ENCODE measurements at regions not wholly inside any gene's neighbourhood (a gene's known extent, or its start where the extent isn't known, plus 50 kb on each side); places are given as distances from the start of the nearest gene placed in this dataset.

- WGBS, 2 experiments (ENCODE audit: extremely low coverage in 2 of 2, insufficient read length in 1 of 2), result no CpG with 5 or more reads among the region's 1 CpG
- Histone ChIP-seq H3K9me3 (ENCODE audit: control insufficient read depth, insufficient read depth, low read length) (no peaks in the 10 kb centered on the region; the same call in 1 of the 2 replicates), H3K56ac (ENCODE audit: extremely low read depth, insufficient read depth, low read length) (no peak overlapping the region), H3K4me2 (ENCODE audit: low read depth, low read length) (no peak overlapping the region), H2BK15ac (ENCODE audit: low read depth, low read length) (no peak overlapping the region), H2AK9ac (replicated peaks; ENCODE audit: low read depth, low read length, poor library complexity) (no peak overlapping the region), H2BK5ac (ENCODE audit: low read depth, low read length, poor library complexity, severe bottlenecking) (no peak overlapping the region), H3K4me3 (ENCODE audit: insufficient read depth, low read depth, low read length) (no peak overlapping the region), H3K14ac (replicated peaks; ENCODE audit: low read depth, low read length) (no peak overlapping the region), H3K79me1 (ENCODE audit: low read depth in 1 of 2, low read length in 2 of 2) (no peaks in the 10 kb centered on the region), H4K8ac (ENCODE audit: low read depth in 2 of 2, low read length in 2 of 2) (no peak overlapping the region), H2AFZ (replicated peaks; ENCODE audit: low read length, poor library complexity) (no peak overlapping the region), H4K91ac (ENCODE audit: insufficient read depth, low read depth, low read length) (no peak overlapping the region), H3K27ac (ENCODE audit: insufficient read depth, low read length) (no peak overlapping the region), H2BK20ac (ENCODE audit: low read depth, low read length) (no peak overlapping the region), H3K36me3 (ENCODE audit: control insufficient read depth, insufficient read depth, low read length) (no peaks in the 10 kb centered on the region), H3K27me3 (ENCODE audit: control insufficient read depth, insufficient read depth, low read length) (no peaks in the 10 kb centered on the region), H3K9me1 (ENCODE audit: insufficient read depth, low read length) (no peaks in the 10 kb centered on the region), H3K23ac (ENCODE audit: low read depth, low read length) (no peak overlapping the region), H2BK120ac (ENCODE audit: low read depth, low read length) (no peak overlapping the region), H4K5ac (ENCODE audit: low read depth, low read length) (no peak overlapping the region), H3K9ac (ENCODE audit: low read depth, low read length) (no peak overlapping the region), H2AK5ac (ENCODE audit: low read depth, low read length) (no peak overlapping the region), H3K18ac (ENCODE audit: low read depth, low read length) (no peak overlapping the region), H3K4me1 (ENCODE audit: control insufficient read depth, insufficient read depth, low read length) (no peaks in the 10 kb centered on the region), H3K4ac (ENCODE audit: low read depth, low read length) (no peak overlapping the region), H4K20me1 (ENCODE audit: insufficient read depth, low read length) (no peaks in the 10 kb centered on the region)
- BruUV-seq (replicated peaks), result no TSS peak
- dilution Hi-C loops (cut with HindIII; ENCODE audit: low sequenced_read_pairs, unreplicated experiment), result no loop called here
- CTCF ChIA-PET, result no interaction called here
- in situ Hi-C loops (cut with MboI; ENCODE audit: low sequenced_read_pairs), result no loop called here
- ATAC-seq (ENCODE audit: low read depth) (no peak), DNase-seq (no peak)
- no peak for TF ChIP-seq CEBPB (IDR thresholded peaks at IDR 0.05; ENCODE audit: low read depth, low read length)
- no peak for TF ChIP-seq BHLHE40 (IDR thresholded peaks at IDR 0.05; ENCODE audit: low read depth, low read length)
- TF ChIP-seq CHD1 (IDR thresholded peaks at IDR 0.05; ENCODE audit: low read depth, low read length), result no peak
- no peak for TF ChIP-seq MXI1 (IDR thresholded peaks at IDR 0.05; ENCODE audit: borderline replicate concordance, low read depth, low read length)
- no peak for TF ChIP-seq MAFK (IDR thresholded peaks at IDR 0.05; ENCODE audit: low read depth, low read length)
- no peak for TF ChIP-seq RAD21 (IDR thresholded peaks at IDR 0.05; ENCODE audit: low read length)
- TF ChIP-seq USF2 (IDR thresholded peaks at IDR 0.05; ENCODE audit: low read depth, low read length), result no peak
- TF ChIP-seq RCOR1 (IDR thresholded peaks at IDR 0.05; ENCODE audit: insufficient replicate concordance, low read length), result no peak
- TF ChIP-seq RFX5 (IDR thresholded peaks at IDR 0.05; ENCODE audit: low read depth, low read length), result no peak
- TF ChIP-seq MAZ (IDR thresholded peaks at IDR 0.05; ENCODE audit: borderline replicate concordance, low read depth, low read length), result no peak
- TF ChIP-seq NFE2L2 (IDR thresholded peaks at IDR 0.05; ENCODE audit: low read depth, low read length), result no peak
- intact Hi-C loops (cut with micrococcal nuclease), result no loop called here
- POLR2A ChIA-PET (ENCODE audit: unreplicated experiment), result no interaction called here
Measured at GRCh38 chr16:73852561-73852960, 444.1 kb upstream of the PSMD7 start.
